ENCODE measurements at regions not wholly inside any gene's neighbourhood (a gene's known extent, or its start where the extent isn't known, plus 50 kb on each side); places are given as distances from the start of the nearest gene placed in this dataset.
"Not testable (repeated sequence)": the region's sequence is repeated elsewhere in the genome, so short reads cannot be mapped to it uniquely, and the experiment has no call there.

DNA sequence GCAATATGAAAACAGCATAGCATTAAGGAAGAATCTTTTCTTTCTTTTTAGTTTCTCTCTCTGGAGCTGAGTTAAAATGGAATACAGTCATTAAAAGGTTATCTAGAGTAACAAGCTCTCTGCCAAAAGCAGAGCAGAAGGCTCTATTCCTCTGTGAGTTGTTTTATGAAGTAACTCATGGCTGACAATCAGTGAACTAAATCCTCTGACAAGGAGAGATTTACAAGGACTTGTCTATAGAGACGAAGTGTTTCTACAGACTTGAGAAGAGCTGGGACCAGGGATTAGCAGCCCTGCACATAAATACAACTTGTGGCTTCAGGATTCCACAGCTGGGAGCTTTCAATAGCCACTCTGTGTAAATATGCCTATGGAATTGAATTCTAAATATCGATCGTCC lies 192.5 kb upstream of the RAG2 start:
- DNase-seq (ENCODE audit: low read depth): no peak

DNA sequence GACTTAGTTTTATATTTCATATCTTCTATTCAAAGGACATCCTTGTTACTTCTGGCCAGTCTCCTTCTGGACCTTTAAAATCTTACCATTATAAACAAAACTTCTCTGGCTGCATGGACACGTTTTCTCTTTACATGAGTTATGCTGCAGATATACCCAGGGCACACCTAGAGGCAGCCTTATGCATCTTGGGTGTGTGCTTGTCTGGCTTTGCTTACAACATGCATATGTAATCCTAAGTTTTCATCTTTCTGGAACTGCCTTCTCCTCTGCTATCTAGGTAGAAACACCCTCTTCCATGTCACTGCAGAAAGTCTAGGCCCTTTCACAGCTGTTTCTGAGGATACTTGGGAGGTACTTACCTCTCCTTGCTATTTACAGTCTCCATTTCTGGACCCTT lies 185.8 kb upstream of the RAG2 start:
- DNase-seq (ENCODE audit: low read depth): no peak

DNA sequence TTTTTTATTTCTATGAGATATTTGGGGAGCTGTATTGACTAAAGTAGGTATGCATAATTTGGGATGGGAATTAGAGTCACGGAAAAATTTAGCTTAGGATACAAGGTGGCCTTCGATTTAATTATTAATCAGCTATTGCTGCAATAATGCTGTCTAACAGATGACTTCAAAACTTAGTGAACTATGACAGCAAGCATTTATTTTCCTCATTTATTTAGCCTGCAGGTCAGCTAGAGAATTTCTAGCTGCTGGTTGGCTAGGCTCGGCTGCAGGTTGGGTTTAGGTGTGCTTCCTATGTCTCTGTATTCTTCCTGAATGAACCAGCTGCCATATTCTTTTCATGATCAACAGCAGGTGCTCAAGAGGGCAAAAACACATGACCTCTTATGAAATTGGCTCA lies 181.8 kb upstream of the RAG2 start:
- DNase-seq (ENCODE audit: low read depth): no peak

DNA sequence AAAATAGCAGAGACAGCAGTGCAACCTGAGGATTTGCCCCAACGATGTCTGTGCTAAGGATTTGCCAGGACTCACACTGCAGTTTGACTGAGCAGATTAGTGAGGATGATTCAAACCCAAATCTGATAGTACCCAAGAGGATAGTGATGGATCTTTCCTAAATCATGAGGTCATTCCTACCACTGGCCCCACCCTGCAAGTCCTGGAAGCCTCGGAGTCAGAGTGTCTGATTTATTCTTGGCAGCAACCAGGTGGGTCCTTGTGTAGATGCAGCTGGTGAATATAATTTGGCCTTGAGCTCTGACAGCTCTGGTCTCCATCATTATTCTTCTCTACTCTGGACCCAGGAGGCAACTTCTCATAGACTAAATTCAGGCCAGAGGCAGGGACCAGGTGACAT lies 179.3 kb upstream of the RAG2 start:
- DNase-seq (ENCODE audit: low read depth): peak; percentile 13

DNA sequence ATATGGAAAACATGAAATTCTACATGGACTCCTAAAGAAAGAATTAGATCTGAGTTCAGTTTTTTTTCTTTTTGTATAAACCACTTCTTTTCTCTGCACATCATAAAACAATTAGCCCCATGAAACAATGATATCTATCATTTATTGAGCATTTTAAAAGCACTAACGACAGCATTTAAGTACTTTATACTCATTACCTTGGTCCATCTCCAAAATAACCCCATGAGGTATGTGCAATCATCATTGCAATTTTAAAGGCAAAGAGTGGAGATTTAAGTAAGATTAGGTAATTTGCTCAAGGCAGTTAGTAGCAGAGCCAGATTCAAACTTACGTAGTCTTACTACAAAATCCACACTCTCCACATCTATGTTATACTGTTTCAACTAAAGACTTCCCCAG lies 177.7 kb upstream of the RAG2 start:
- no peak for DNase-seq (ENCODE audit: low read depth)

DNA sequence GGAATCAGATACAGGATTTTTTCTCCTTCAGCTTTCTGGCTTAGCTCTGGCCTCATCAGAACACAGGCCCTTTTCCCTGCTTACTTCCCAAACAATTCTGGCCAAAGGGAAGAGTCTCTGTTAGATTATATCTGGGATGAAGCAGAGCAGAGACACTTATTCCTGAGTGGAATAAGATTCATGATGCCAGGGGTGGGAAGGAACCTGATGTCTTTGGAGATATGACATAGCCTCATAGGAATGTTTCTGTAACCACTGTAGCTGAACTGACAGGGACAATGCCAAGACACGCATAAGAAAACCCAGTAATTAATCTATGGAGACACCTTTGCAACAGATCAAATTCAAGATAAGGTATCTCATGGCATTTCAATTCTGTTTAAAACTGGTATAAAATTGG lies 177.1 kb upstream of the RAG2 start:
- DNase-seq (ENCODE audit: low read depth): no peak

DNA sequence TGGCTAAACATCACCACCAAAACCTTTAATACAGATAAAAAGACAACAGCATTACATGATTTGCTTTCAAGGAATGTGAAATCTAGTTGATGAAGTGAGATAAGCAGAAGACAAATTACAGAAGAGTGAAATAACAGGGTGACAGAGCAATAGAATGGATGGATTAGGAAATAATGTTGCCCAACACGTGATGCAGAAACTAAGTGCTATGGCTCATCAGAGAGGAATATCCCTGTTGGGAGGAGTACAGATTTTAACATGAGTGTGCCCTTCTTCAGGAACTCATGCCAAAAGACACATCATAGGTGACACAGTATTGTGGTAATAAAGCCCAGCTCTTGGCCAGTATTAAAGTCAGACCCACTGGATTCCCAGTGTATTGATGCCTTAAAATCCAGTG lies 176.6 kb upstream of the RAG2 start:
- peak; percentile 71 for DNase-seq (ENCODE audit: low read depth)

DNA sequence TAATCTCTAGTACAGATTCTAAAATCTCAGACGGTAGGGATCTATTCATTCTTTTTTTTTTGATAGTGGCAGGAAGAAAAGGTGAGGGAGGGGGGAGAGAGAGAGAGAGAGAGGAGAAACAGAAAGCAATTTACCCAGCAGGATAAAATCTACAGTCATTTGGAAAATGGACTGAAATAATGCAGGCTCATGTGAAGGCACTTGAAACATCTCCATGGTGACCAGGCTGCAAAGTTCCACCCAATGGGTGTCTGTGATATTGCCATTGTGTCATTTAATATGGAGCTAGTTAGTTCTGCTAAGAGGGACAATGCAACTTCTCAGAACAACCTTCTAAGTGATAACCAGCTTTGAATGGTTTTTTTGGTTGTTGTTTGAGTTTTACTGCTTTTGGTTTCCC lies 165.2 kb upstream of the RAG2 start:
- no peak for DNase-seq (ENCODE audit: low read depth)

DNA sequence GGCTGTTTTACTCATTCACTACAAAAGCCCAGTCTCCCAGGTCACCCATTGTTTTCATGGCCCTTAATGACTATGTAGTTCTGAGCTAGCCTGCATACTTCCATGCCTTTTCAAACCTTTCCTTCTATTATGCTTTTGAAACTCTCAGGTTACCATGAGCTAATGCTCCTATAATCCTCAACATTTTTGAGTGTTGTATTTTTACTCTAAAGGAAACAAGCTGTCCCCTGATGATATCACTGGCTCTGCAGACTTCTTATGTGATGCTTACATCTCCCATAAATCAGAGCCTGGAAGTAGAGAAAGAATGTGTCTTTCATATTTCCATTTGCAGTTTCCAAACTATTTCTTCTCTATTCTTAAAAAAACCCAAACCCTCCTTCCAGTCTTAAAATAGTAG lies 159.0 kb upstream of the RAG2 start:
- DNase-seq (ENCODE audit: low read depth): no peak

DNA sequence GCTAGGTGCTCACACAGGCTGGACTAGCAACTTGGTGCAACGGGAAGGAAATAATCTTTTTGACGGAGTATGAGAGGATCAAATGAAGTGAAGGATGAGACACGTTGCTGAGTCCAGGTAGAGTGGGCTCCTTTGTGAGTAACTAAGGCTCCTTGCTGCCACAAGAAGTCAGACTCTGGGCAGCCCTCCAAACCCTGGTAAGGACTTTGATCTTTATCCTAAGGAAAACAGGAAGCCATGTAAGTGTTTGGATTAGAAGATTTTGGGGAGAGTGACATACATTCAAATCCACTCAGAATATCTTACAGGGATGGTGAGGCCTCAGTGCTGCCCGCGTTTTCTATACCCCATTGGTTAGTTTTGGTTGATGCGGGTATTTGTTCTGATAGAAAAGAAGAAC lies 155.9 kb upstream of the RAG2 start:
- DNase-seq (ENCODE audit: low read depth): no peak

DNA sequence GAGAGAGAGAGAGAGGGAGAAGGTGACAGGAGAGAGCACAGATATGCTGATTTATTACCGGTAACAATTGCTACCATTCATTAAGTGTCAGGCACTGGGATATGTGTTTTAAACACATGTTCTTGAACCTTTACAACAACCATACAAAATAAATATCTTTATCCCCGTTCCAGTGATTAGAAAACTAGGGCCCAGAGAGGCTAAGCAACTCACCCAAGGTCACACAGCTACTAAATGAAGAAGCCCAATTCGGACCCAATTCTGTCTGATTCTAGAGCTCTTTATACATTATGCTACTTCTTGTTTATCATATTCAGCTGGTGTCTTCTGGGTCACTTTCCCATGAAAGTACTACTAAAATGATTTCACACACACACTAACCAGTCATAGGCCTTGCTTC lies 154.0 kb upstream of the RAG2 start:
- DNase-seq (ENCODE audit: low read depth): no peak

DNA sequence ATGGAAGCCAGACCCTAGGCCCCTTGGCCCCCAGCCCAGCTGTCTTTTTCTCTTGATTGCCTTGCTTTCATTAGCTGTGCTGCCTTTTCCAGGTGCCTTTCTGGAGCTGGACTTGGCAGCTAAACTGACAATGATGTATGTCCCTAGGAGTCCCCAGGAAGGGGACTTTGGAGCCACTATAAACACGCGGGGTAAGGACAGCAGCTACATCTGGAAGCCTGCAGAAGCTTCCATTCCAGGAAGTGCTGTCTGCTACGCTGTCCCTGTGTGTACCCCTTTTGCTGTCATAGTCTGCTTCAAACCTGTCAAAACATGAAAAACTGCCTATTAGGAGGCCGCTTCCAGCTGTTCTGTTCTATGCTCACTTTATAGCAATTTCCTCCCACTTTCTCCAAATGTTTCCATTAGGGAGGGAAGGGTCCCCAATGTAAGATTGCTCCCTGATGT lies 153.3 kb upstream of the RAG2 start:
- no peak for DNase-seq (ENCODE audit: low read depth)

DNA sequence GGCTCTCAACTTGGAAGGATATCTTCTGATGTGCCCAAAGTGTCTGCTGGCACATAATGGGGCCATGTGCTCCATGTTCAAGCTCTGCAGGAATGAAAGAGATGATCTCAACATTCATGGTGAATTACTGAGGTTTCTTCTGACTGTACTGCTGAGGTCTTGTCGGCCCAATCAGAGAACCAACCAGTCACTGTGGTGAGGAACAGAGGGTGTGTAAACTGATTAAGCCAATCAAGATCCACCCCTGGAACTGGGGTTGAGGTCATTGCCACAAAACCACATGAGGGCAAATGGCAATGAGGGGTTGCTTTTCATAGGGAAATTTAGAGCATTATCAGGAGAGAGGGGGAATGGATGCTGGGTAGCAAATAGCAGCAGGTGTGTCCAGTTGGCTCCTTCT lies 152.3 kb upstream of the RAG2 start:
- no peak for DNase-seq (ENCODE audit: low read depth)

DNA sequence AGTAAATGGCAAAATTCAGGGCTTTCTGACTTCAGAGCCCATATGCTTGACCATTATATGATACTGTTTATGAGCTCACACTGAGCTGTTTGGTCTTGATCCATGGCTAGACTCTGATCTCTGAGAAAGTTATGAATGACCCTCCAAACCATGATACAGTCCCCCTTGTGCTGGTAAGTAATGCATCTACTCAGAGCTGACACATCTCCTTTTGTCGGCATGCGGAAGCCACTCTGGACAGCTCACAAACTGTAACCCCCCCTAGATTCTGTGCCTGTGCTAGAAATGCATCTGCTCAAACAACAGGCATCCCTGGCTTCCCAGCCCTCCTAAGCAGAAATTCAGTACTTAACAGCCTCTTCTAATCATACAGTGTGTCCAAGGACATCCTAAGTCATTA lies 150.8 kb upstream of the RAG2 start:
- peak; percentile 6 for DNase-seq (ENCODE audit: low read depth)

DNA sequence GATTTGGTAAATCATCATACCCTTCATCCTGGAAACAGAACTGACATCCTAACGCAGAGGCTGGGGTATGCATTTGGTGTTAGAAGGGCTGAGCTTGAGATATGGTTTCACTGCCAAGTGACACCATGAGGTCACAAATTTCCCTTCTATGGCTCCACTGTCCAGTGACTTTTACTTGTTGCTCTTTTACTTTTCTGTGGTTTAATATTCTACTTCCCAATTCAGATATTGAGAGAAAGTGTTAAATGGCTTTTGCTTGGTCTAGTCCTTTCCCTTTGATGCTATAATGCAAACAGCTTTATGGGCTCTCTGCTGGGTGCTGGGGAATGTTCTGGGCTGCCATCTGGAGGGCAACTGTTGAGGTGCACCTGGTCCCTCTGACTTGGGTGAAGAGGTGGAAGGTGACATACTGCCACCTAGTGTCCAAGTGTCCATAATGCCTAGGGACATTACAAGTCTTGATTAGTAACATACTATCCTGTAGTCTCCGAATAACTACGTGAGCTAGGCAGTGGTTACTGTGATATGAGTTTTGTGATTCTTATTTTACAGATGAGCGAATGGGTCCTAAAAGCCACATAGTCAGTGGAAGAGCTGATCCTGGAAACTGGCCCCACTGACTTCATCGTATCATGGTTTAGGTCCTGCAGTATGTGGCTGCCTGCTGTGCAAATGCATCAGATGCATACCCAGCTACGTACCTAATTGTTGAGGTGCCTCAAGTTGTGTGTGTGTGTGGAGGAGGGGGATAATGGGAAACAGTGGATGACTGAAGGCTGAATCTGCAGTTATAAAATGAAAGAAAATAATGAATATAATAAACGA lies 149.1 kb upstream of the RAG2 start:
- DNase-seq (ENCODE audit: low read depth): peak; percentile 81

DNA sequence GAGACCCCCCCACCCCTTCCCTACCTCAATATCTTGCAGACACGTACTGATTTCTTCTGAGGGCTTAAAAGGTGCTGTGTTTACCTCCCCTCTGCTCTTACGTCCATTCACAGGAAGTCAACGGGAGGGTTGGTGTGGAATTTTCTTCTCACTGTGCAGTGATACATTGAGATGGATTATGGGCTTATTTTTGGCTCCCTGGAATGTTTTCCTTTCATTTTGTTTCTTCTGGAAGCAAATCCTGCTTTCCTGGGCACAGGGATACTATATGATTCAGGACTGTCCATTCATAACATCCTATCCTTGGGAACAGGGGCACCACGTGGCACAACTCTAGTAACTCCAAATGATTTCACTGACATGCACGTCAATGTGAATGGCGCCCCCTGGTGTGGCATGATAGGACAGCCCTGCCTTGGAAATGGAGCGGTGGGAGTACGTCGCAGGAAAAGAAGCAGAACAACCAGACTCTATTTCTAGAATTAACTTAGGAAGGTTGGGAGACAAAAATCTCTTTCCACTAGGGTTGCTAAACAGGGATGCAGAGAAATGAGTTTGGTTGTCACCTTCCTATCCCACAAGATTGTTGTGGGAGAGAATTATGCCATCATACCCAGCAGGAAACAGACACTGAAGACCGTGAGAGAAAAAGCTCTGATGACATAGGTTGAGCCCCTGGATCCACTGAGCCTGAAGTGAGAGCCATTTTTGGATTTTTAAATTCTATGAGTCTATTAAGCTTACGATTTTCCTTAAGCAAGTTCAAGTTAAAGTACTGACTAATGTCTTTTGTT lies 146.5 kb upstream of the RAG2 start:
- DNase-seq (ENCODE audit: low read depth): peak; percentile 70

DNA sequence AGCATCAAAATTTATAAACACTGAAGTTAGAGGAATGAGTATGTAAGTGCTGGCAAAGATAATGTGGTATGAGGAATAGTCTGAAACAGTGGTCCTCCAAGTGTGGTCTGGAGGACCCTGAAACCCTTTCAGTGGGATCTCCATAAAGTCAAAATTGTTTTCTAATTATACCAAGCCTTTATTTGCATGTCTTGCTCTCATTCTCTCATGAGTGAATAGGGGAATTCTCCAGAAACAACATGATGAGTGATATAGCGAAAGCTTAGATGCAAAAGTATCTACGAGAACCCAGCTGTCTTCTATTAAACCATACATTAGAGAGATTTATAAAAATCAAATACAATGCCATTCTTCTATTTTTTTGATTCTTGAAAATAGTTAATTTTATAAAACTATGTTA lies 145.0 kb upstream of the RAG2 start:
- no peak for DNase-seq (ENCODE audit: low read depth)

DNA sequence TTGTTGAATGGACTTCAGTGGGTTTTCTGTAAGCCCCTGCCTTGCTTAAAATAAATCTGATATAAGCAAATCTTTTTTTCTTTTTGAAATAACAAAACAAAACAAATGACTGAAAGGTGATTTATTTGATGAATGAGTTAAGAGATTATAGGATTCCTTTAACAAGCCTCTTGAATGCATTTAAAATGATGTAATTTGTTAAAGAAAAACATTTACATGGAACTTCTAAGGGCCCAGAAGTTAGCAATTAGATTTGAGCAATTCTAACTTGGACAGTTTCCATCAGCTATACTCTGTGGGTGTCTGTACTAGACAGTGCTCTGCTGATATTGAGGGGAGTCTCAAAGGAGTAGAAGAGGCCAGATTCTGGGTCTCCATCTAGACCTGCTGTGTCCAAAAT lies 143.5 kb upstream of the RAG2 start:
- DNase-seq (ENCODE audit: low read depth): no peak

DNA sequence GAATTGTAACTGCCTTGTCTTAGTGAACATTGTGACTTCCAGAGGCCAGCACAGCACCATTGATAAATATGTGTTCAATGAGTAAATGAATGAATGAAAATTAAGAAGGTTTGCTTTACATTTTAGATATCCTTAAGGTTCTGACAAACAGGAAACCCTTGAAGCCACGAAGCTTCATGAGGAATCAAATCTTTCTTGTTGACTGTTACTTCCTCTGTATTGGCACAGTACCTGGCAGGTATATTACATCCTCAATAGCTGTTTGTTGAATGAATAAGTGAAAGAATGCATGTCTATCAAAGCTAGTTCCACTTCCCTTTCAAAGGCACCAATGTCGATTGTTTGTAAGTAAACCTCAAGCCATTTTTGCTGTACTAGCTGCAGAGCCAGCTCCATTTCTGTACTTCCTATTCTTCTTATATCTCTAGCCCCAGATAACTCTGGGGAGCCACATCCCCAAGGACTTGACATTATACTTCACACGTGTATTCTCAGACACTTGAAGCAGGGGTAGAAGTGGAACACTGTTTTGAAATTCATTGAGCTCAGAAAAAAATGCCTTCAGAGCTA lies 140.3 kb upstream of the RAG2 start:
- no peak for DNase-seq (ENCODE audit: low read depth)

DNA sequence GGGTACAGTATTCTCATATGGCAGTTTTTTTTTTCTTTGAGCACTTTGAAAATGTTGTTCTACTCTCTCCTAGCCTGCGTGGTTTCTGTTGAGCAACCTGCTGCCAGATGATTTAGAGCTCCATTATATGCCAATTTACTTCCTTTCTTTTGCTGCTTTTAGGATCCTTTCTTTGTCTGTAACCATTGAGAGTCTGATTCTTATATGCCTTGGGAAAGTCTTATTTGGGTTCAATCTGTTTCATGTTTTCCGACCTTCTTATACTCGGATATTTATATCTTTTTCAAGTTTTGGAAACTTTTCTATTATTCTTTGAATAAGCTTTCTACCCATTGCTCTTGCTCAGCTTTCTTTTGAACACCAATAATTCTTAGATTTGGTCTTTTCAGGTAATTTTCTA lies 138.1 kb upstream of the RAG2 start:
- no peak for DNase-seq (ENCODE audit: low read depth)

DNA sequence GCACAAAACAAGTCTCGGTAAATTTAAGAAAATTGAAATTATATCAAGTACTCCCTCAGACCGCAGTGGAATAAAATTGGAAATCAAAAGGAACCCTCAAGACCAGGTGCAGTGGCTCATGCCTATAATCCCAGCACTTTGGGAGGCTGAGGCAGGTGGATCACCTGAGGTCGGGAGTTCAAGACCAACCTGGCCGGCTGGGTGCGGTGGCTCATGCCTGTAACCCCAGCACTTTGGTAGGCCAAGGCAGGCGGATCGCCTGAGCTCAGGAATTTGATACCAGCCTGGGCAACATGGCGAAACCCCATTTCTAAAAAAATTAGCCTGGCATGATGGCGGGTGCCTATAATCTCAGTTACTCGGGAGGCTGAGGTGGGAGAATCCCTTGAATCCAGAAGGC lies 135.7 kb upstream of the RAG2 start:
- not testable (repeated sequence) for DNase-seq (ENCODE audit: low read depth)

DNA sequence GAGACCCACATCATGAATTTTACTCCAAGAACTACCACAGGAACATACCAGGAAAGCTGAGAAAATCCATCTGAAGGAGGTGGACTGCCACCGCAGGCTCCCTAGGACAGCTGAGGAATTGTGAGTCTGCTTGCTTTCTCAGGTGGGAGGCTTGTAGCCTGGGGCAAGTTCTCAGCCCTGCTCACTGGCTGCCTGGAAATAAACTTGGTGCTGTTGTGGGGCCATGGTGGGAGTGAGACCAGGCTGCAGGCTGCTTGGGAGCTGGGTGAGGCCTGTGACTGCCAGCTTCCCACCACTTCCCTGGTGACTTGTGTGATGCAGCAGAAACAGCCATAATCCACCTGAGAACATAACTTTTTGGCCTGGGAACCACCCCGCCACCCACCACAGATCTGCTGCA lies 132.7 kb upstream of the RAG2 start:
- no peak for DNase-seq (ENCODE audit: low read depth)

DNA sequence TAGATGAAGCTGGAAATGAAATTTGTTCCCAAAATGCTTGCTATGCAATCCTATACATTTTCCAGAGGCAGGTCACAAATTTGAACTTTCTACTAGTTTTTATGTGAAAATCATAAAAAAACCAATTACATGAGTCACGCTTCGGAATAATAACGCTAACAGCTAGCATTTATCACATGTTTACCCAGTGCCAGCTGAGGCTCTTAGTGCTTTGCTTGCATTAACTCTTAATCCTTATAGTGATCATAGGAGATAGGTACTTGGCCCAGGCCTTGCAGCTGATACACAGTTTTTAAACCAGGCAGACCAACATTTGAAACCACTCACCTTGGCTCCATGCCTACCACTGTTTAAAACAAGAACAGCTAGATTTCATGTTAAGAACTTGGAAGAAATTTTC lies 131.8 kb upstream of the RAG2 start:
- DNase-seq (ENCODE audit: low read depth): no peak

All from stromal cell of bone marrow (primary cell).